H1 (cell line): ENCODE measurements at regions not wholly inside any gene's neighbourhood (a gene's known extent, or its start where the extent isn't known, plus 50 kb on each side); places are given as distances from the start of the nearest gene placed in this dataset.

Source experiments
- CTCF ChIA-PET: fragments of 300-600 bp; sonication (Branson Sonifier 250); formaldehyde crosslinking; loops from one replicate; lab custom pipeline; 2021; ENCODE audit not compliant: partially characterized antibody; lab: Charles Lee
- POLR2A ChIA-PET: fragments of 300-600 bp; sonication (Branson Sonifier 250); formaldehyde crosslinking; loops from one replicate; lab custom pipeline; 2021; ENCODE audit warnings: inconsistent platforms; ENCODE audit not compliant: partially characterized antibody; lab: Charles Lee
- DNase-seq, 2 experiments: peaks; one replicate each; pipeline versions ENCODE4 v3.0.0 to v3.0.0-alpha.2; 2010 to 2022; ENCODE audit warnings: low spot score in 2 of 2, low read depth in 1 of 2, mixed read lengths in 1 of 2
- FAIRE-seq: peaks from 2 replicates; lab custom pipeline; 2011; peaks lifted over from hg19 to GRCh38; lab: Jason Lieb, UNC
- H2AFZ ChIP-seq: 2 replicates; pipeline ENCODE4 v1.8.1; 2012; ENCODE audit warnings: low read length, inconsistent platforms
- H2AK5ac ChIP-seq: 2 replicates; pipeline ENCODE4 v1.6.1; 2013; ENCODE audit warnings: low read depth, low read length
- H2BK120ac ChIP-seq: replicated peaks from 2 replicates; pipeline ENCODE3; 2013; ENCODE audit warnings: low read depth, low read length, inconsistent platforms
- H2BK12ac ChIP-seq: 2 replicates; pipeline ENCODE4 v1.6.1; 2013; ENCODE audit warnings: low read depth, low read length
- H2BK15ac ChIP-seq: 2 replicates; pipeline ENCODE4 v1.6.1; 2013; ENCODE audit warnings: low read length
- H2BK20ac ChIP-seq: 2 replicates; pipeline ENCODE4 v1.6.1; 2013; ENCODE audit warnings: low read length
- H2BK5ac ChIP-seq: 2 replicates; pipeline ENCODE4 v1.6.1; 2013; ENCODE audit warnings: low read depth, low read length
- H3K14ac ChIP-seq: 2 replicates; pipeline ENCODE4 v1.6.1; 2013; ENCODE audit warnings: inconsistent platforms; ENCODE audit not compliant: insufficient read length
- H3K18ac ChIP-seq: 2 replicates; pipeline ENCODE4 v1.6.1; 2013; ENCODE audit warnings: low read length; ENCODE audit errors: extremely low read depth
- H3K23ac ChIP-seq: 2 replicates; pipeline ENCODE4 v1.6.1; 2013; ENCODE audit warnings: inconsistent platforms; ENCODE audit not compliant: insufficient read length
- H3K23me2 ChIP-seq: 2 replicates; pipeline ENCODE4 v1.6.1; 2013; ENCODE audit warnings: low read depth, low read length
- H3K27ac ChIP-seq: 2 replicates; pipeline ENCODE4 v1.6.1; 2011; ENCODE audit warnings: low read depth, low read length, inconsistent platforms
- H3K27me3 ChIP-seq, 4 experiments: replicated peaks in 1 of 4; 1 replicate in 1 of 4; 2 replicates in 3 of 4; pipeline versions ENCODE4 v1.6.1 to v1.8.1; 2011 to 2013; ENCODE audit warnings: low read length in 3 of 4, mild to moderate bottlenecking in 3 of 4, inconsistent platforms in 2 of 4, mixed read lengths in 2 of 4, moderate library complexity in 1 of 4; ENCODE audit not compliant: control insufficient read depth in 3 of 4, insufficient read depth in 3 of 4; ENCODE audit errors: extremely low read depth in 1 of 4
- H3K36me3 ChIP-seq, 4 experiments: 2 replicates each; pipeline versions ENCODE4 v1.6.1 to v1.8.1; 2011 to 2013; ENCODE audit warnings: mild to moderate bottlenecking in 4 of 4, low read length in 3 of 4, moderate library complexity in 2 of 4, control low read depth in 1 of 4, inconsistent platforms in 1 of 4; ENCODE audit not compliant: insufficient read depth in 4 of 4, control insufficient read depth in 2 of 4
- H3K4ac ChIP-seq: replicated peaks from 2 replicates; pipeline ENCODE3; 2013; ENCODE audit warnings: low read length, low read depth, mixed read lengths, inconsistent platforms; ENCODE audit not compliant: insufficient read length
- H3K4me1 ChIP-seq, 4 experiments: replicated peaks in 1 of 4; 1 replicate in 1 of 4; 2 replicates in 3 of 4; pipeline versions ENCODE4 v1.6.1 to v1.8.1; 2011 to 2013; ENCODE audit warnings: low read length in 3 of 4, inconsistent platforms in 2 of 4, mixed read lengths in 1 of 4; ENCODE audit not compliant: insufficient read depth in 4 of 4, control insufficient read depth in 3 of 4
- H3K4me2 ChIP-seq, 2 experiments: 2 replicates each; pipeline versions ENCODE4 v1.6.1 to v1.8.1; 2011 to 2013; ENCODE audit warnings: low read depth in 2 of 2, low read length in 2 of 2, control low read depth in 1 of 2, inconsistent platforms in 1 of 2, mild to moderate bottlenecking in 1 of 2; ENCODE audit not compliant: insufficient read depth in 1 of 2
- H3K4me3 ChIP-seq, 4 experiments: fragments of 200-600, 300-600 bp in 1 of 4; sonication (generic), shearing (Covaris generic), sonication (Bioruptor Twin) in 1 of 4; 2 replicates each; pipeline versions ENCODE4 v1.5.1 to v1.8.1; 2011 to 2016; ENCODE audit warnings: low read length in 4 of 4, low read depth in 3 of 4, control low read depth in 2 of 4, inconsistent platforms in 2 of 4, mild to moderate bottlenecking in 2 of 4, mixed read lengths in 1 of 4, moderate library complexity in 1 of 4; ENCODE audit not compliant: insufficient read depth in 2 of 4; ENCODE audit errors: extremely low read depth in 1 of 4
- H3K56ac ChIP-seq: replicated peaks from 2 replicates; pipeline ENCODE3; 2013; ENCODE audit warnings: low read depth, mild to moderate bottlenecking, mixed read lengths, low read length, inconsistent platforms; ENCODE audit not compliant: insufficient read length
- H3K79me1 ChIP-seq: 2 replicates; pipeline ENCODE4 v1.6.1; 2013; ENCODE audit warnings: low read depth, low read length, control low read depth
- H3K79me2 ChIP-seq, 2 experiments: 2 replicates each; pipeline versions ENCODE4 v1.6.1 to v1.8.1; 2012 to 2013; ENCODE audit warnings: low read length in 2 of 2, mild to moderate bottlenecking in 2 of 2, inconsistent platforms in 1 of 2; ENCODE audit not compliant: insufficient read depth in 2 of 2, control insufficient read depth in 1 of 2
- H3K9ac ChIP-seq, 4 experiments: replicated peaks in 1 of 4; 1 replicate in 1 of 4; 2 replicates in 3 of 4; pipeline versions ENCODE4 v1.6.1 to v1.8.1; 2011 to 2013; ENCODE audit warnings: low read depth in 3 of 4, low read length in 3 of 4, control low read depth in 2 of 4, mild to moderate bottlenecking in 2 of 4, moderate library complexity in 2 of 4, inconsistent platforms in 1 of 4; ENCODE audit errors: extremely low read depth in 1 of 4
- H3K9me3 ChIP-seq, 2 experiments: 2 replicates each; pipeline versions ENCODE4 v1.6.1 to v1.8.1; 2012 to 2013; ENCODE audit warnings: mild to moderate bottlenecking in 2 of 2, moderate library complexity in 2 of 2, control low read depth in 1 of 2, inconsistent platforms in 1 of 2, low read depth in 1 of 2, low read length in 1 of 2, mixed read lengths in 1 of 2; ENCODE audit not compliant: insufficient read depth in 2 of 2
- H4K20me1 ChIP-seq, 2 experiments: replicated peaks in 1 of 2; 2 replicates each; pipeline versions ENCODE3 to v1.8.1; 2011 to 2013; ENCODE audit warnings: inconsistent platforms in 2 of 2, low read length in 2 of 2, mild to moderate bottlenecking in 1 of 2; ENCODE audit not compliant: insufficient read depth in 2 of 2, control insufficient read depth in 1 of 2
- H4K5ac ChIP-seq: 2 replicates; pipeline ENCODE4 v1.6.1; 2013; ENCODE audit warnings: low read length, low read depth, mixed read lengths, inconsistent platforms; ENCODE audit not compliant: insufficient read length
- H4K8ac ChIP-seq: 2 replicates; pipeline ENCODE4 v1.8.0; 2013; ENCODE audit warnings: mild to moderate bottlenecking, moderate library complexity, low read length, inconsistent platforms; ENCODE audit not compliant: insufficient read depth; ENCODE audit errors: extremely low read depth
- H4K91ac ChIP-seq: replicated peaks from 2 replicates; pipeline ENCODE3; 2013; ENCODE audit warnings: low read length, mixed read lengths, inconsistent platforms; ENCODE audit not compliant: insufficient read length
- TCF12 ChIP-seq: IDR thresholded peaks from 2 replicates; pipeline ENCODE4 v1.6.1; 2011; ENCODE audit warnings: low read depth, mild to moderate bottlenecking, low read length
- WGBS, 2 experiments: shearing (Covaris generic) in 1 of 2; methylation state at CpG; one replicate each; pipeline versions ENCODE4 v1.1.6 to v1.1.7; 2013 to 2015; ENCODE audit warnings: low lambda C conversion rate in 2 of 2, mixed read lengths in 2 of 2, inconsistent platforms in 1 of 2, low coverage in 1 of 2, missing lambda C conversion rate in 1 of 2; ENCODE audit not compliant: insufficient replicate concordance in 2 of 2, insufficient coverage in 1 of 2, insufficient read length in 1 of 2; ENCODE audit errors: extremely low coverage in 1 of 2, missing lambda C conversion rate in 1 of 2; 5-methylcytosine and 5-hydroxymethylcytosine counted together

DNA sequence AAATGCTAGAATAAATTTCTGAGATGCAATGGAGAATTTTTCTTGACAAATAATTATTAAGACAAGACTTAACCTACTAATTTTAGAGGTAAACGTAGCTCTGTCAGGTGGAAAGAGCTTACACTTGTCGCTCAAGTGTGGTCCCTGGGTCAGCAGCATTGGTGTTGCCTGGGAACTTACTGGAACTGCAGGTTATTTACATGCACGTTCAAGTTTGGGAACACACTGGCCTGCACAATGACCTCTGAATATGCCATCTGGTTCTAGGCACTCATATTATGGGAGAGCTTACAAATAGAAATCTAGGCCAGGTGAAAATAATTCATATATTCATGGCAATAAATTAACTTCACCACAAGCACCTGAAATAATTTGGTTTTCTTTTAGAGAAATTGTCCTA lies 88.5 kb upstream of the BCL9 start:
- no peak overlapping the region for H2BK12ac ChIP-seq
- H4K91ac ChIP-seq: no peak overlapping the region
- no peak overlapping the region for H3K4me2 ChIP-seq
- no peak overlapping the region for H3K4me3 ChIP-seq
- H3K4me1 ChIP-seq: no peaks in the 10 kb centered on the region
- H2BK120ac ChIP-seq: no peak overlapping the region
- H3K23me2 ChIP-seq: no peaks in the 10 kb centered on the region
- H3K79me2 ChIP-seq: no peaks in the 10 kb centered on the region
- ChIA-PET POLR2A (no interaction called here), CTCF (interaction anchor here (1.1 to 1.5 kb wide), 4 partner anchors 10 to 63 kb away, joined by 3 to 6 read pairs (median 3); no protein-coding TSS in a partner anchor)
- no peak overlapping the region for H4K8ac ChIP-seq
- H3K18ac ChIP-seq: no peak overlapping the region
- H3K23ac ChIP-seq: no peak overlapping the region
- H3K79me1 ChIP-seq: no peaks in the 10 kb centered on the region
- FAIRE-seq (no peak), DNase-seq (no peak)
- H3K14ac ChIP-seq: no peak overlapping the region
- H2BK5ac ChIP-seq: no peak overlapping the region
- no peaks in the 10 kb centered on the region for H3K27me3 ChIP-seq
- no peak overlapping the region for H2BK15ac ChIP-seq
- no peak overlapping the region for H3K9ac ChIP-seq
- no peaks in the 10 kb centered on the region for H4K20me1 ChIP-seq
- H2AFZ ChIP-seq: no peak overlapping the region
- 84% methylated on average over 3 of the region's 3 CpGs; no CpG with 5 or more reads in 1 of the 2 experiments for WGBS, 2 experiments
- H2AK5ac ChIP-seq: no peak overlapping the region
- no peaks in the 10 kb centered on the region for H3K36me3 ChIP-seq
- no peak overlapping the region for H3K56ac ChIP-seq
- H4K5ac ChIP-seq: no peak overlapping the region
- no peak overlapping the region for H2BK20ac ChIP-seq
- peaks cover 0 to 3% of the 10 kb centered on the region in 2 experiments; a peak in 1 of 4 replicates for H3K9me3 ChIP-seq
- no peak overlapping the region for H3K27ac ChIP-seq
- no peak overlapping the region for H3K4ac ChIP-seq
- TF ChIP-seq TCF12: no peak
